ENCODE measurements at regions not wholly inside any gene's neighbourhood (a gene's known extent, or its start where the extent isn't known, plus 50 kb on each side); places are given as distances from the start of the nearest gene placed in this dataset.

GRCh38 chr3:18772699-18773305, 347.7 kb upstream of the SATB1 start:
- no peak for DNase-seq

GRCh38 chr3:18771931-18772330, 346.8 kb upstream of the SATB1 start:
- no peak for DNase-seq

GRCh38 chr3:18770800-18771199, 345.7 kb upstream of the SATB1 start:
- DNase-seq: no peak

- no peak for DNase-seq
Measured at GRCh38 chr3:18767756-18768303, 342.7 kb upstream of the SATB1 start.

GRCh38 chr3:18766974-18767373, 341.8 kb upstream of the SATB1 start:
- no peak for DNase-seq

GRCh38 chr3:18765662-18766061, 340.5 kb upstream of the SATB1 start:
- DNase-seq: no peak

- no peak for DNase-seq
Measured at GRCh38 chr3:18765161-18765560, 340.0 kb upstream of the SATB1 start.

- no peak for DNase-seq
Measured at GRCh38 chr3:18761530-18761929, 336.4 kb upstream of the SATB1 start.

GRCh38 chr3:18758047-18758704, 333.0 kb upstream of the SATB1 start:
- DNase-seq: no peak

- no peak for DNase-seq
Measured at GRCh38 chr3:18757476-18757875, 332.3 kb upstream of the SATB1 start.

- DNase-seq: no peak
Measured at GRCh38 chr3:18752273-18752934, 327.3 kb upstream of the SATB1 start.

- no peak for DNase-seq
Measured at GRCh38 chr3:18751514-18751913, 326.4 kb upstream of the SATB1 start.

- no peak for DNase-seq
Measured at GRCh38 chr3:18747383-18747782, 322.2 kb upstream of the SATB1 start.

GRCh38 chr3:18745472-18745871, 320.3 kb upstream of the SATB1 start:
- no peak for DNase-seq

- no peak for DNase-seq
Measured at GRCh38 chr3:18744472-18744871, 319.3 kb upstream of the SATB1 start.

- DNase-seq: no peak
Measured at GRCh38 chr3:18743761-18744160, 318.6 kb upstream of the SATB1 start.

- no peak for DNase-seq
Measured at GRCh38 chr3:18740631-18741583, 315.8 kb upstream of the SATB1 start.

- DNase-seq: no peak
Measured at GRCh38 chr3:18739099-18739433, 313.9 kb upstream of the SATB1 start.

GRCh38 chr3:18738393-18739098, 313.4 kb upstream of the SATB1 start:
- no peak for DNase-seq

- DNase-seq: no peak
Measured at GRCh38 chr3:18735005-18735404, 309.9 kb upstream of the SATB1 start.

GRCh38 chr3:18734309-18734708, 309.2 kb upstream of the SATB1 start:
- DNase-seq: no peak

GRCh38 chr3:18732474-18732873, 307.3 kb upstream of the SATB1 start:
- no peak for DNase-seq

Measured in occipital lobe (tissue), 1 donor.